GM21390 (cell line): ENCODE measurements at regions not wholly inside any gene's neighbourhood (a gene's known extent, or its start where the extent isn't known, plus 50 kb on each side); places are given as distances from the start of the nearest gene placed in this dataset.

ENCODE experiments used
- ATAC-seq: cut with Tn5 transposase; IDR thresholded peaks from one replicate; pipeline ENCODE4 v1.9.1; 2021; ENCODE audit not compliant: unreplicated experiment

- ATAC-seq: no peak
These were observed 230.9 kb downstream of the TEX29 start for GRCh38 chr13:111551204-111551820.

GRCh38 chr13:111552891-111553655 is 232.6 kb downstream of the TEX29 start:
- no peak for ATAC-seq

- no peak for ATAC-seq
These were observed 234.3 kb downstream of the TEX29 start for GRCh38 chr13:111554539-111555267.

- no peak for ATAC-seq
These were observed 234.9 kb downstream of the TEX29 start for GRCh38 chr13:111555268-111555808.

- ATAC-seq: no peak
These were observed 235.5 kb downstream of the TEX29 start for GRCh38 chr13:111555903-111556302.

- ATAC-seq: no peak
These were observed 236.1 kb downstream of the TEX29 start for GRCh38 chr13:111556496-111556895.

GRCh38 chr13:111557921-111558699 is 237.7 kb downstream of the TEX29 start:
- no peak for ATAC-seq

GRCh38 chr13:111558700-111559088 is 238.3 kb downstream of the TEX29 start:
- no peak for ATAC-seq

- ATAC-seq: no peak
These were observed 239.4 kb downstream of the TEX29 start for GRCh38 chr13:111559612-111560403.

- no peak for ATAC-seq
These were observed 240.8 kb downstream of the TEX29 start for GRCh38 chr13:111561091-111561781.

- no peak for ATAC-seq
These were observed 242.3 kb downstream of the TEX29 start for GRCh38 chr13:111562716-111563115.

- ATAC-seq: no peak
These were observed 244.2 kb downstream of the TEX29 start for GRCh38 chr13:111564606-111565005.

- no peak for ATAC-seq
These were observed 245.0 kb downstream of the TEX29 start for GRCh38 chr13:111565400-111565799.

- no peak for ATAC-seq
These were observed 246.1 kb downstream of the TEX29 start for GRCh38 chr13:111566567-111566966.

GRCh38 chr13:111567637-111568036 is 247.2 kb downstream of the TEX29 start:
- ATAC-seq: no peak

GRCh38 chr13:111568290-111568689 is 247.8 kb downstream of the TEX29 start:
- ATAC-seq: no peak

GRCh38 chr13:111570911-111571310 is 250.5 kb downstream of the TEX29 start:
- no peak for ATAC-seq

GRCh38 chr13:111572956-111573761 is 252.7 kb downstream of the TEX29 start:
- no peak for ATAC-seq

GRCh38 chr13:111573801-111574200 is 253.4 kb downstream of the TEX29 start:
- no peak for ATAC-seq
